NCI-H1048 (cell line): ENCODE measurements at regions not wholly inside any gene's neighbourhood (a gene's known extent, or its start where the extent isn't known, plus 50 kb on each side); places are given as distances from the start of the nearest gene placed in this dataset.

Experiments
- DNase-seq: peaks from one replicate; lab custom pipeline; 2025; lab: John Stamatoyannopoulos, UW

DNA sequence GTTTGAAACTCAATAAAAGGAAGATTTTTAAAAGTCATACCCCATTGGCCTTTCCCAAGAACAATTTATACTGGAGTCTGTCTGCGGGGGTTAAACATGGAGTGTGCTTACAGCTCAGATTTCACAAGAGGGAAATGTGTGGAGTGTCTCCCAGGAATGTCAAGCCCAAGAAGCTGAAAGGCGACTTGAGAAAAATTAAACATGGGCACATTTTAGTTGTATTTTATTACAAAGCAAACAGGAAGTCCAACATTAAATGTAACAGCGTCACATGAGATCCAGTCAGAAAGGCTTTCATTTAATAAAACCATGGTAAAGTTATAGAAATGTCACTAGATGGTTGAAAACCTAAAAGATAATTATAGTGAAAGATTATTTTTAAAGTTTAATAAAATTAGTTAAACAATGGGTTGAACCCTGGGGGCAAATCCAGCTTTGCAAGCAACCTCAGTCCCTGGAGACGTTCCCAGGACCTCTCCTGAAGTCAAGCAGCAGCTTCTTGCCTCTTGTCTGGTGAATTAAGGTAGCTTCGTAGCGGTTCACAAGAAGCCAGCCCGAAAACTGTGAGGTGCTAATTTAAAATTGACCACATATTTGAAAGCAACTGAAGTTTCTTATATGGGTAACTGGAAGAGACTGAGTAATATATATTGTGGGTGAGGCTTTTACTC is 168.4 kb upstream of the EDNRA start:
- no peak for DNase-seq

DNA sequence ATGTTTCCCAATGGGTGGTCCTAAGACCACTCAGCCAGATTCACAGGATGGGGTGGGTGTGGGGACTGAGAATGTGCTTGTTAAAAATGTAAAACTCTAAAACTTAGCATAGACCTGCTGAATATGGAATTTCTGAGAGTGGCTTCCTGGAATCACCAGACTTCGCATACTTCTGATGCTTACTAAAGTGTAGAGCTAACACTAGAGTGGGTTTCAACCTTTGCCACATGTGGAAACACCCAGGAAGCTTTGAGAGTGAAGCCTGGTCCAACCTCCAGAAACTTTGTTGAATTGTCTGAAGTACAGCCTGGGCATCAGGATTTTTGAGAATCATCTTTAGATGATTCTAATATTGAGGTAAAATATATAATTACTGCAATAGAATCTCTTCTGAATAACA is 167.8 kb upstream of the EDNRA start:
- DNase-seq, result no peak

DNA sequence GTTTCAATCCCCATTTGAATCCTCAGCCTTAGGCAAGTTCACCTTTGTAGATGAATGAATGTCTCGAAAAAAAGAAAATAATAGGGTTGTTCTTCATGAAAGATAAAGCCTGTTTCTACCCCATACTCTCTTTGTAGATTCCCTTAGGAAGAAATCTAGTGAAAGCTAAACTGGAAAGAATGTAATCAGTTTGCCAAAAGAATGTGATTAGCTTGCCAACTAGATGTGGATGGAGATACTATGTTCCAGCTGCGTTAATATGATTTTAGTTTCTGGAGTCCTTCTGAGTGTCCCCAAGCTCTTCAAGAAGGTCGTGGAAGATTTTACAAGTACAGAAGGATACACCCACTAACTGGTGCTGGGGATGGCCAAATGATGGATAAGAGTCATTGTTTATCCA is 162.3 kb upstream of the EDNRA start:
- DNase-seq, result no peak

- no peak for DNase-seq
These were observed 155.3 kb upstream of the EDNRA start for GRCh38 chr4:147325571-147325981.

DNA sequence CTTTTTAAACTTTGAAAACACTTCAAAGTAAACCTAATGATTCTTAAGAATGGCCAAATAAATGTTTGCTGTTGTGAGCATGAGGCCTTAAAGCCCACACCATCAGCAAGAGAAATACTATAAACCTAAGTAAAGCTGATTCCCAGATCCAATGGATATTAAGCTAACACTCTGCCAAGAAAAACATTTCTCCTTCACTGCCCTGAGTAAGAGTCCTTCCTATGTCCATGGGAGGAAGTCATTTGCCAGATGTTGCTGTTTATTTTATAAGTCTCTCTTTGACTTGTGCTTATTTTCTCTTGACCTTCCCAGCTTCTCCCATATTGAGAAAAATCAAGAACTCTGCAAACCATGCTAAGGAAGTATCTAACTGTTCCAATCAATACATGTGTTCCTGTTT is 154.3 kb upstream of the EDNRA start:
- no peak for DNase-seq

DNA sequence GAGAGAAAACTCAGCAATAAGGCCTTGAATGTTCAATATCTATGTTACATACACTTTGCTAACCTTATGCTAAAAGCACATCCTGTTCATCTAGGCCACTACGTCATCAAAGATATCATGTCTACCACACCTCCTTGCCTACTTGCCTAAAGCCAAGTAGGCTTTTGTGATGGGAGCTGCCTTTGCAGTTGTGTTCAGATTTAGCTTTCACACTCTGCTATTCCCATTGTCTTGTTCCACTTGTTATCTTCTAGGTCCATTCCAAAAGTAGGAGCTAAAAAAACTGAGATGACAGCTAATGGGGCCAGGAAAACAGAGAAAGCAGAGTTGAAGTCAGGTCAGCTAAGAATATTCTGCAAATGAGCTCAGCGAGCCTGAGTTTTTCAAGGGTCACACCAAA is 153.6 kb upstream of the EDNRA start:
- no peak for DNase-seq

GRCh38 chr4:147328189-147328588 is 152.7 kb upstream of the EDNRA start:
- no peak for DNase-seq

GRCh38 chr4:147328756-147329446 is 152.0 kb upstream of the EDNRA start:
- no peak for DNase-seq

GRCh38 chr4:147332091-147332490 is 148.8 kb upstream of the EDNRA start:
- no peak for DNase-seq

DNA sequence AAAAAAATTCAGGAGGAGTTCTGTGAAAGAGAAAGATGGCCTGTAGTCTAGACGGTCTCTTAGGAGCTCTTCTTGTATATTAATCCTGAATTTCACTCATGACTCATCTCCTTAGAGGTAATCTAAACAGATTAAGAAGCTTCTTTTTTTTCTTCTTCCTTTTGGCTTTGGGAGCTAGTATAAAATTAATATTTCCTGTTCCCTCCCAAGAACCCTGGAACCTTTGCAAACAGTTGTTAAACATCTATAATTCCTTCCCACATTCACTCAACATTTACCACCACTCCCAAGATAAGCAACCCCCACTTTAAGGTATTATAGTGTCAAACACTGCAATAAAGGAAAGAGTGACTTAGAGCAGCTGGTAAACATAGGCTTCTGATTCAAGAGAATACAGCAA is 146.4 kb upstream of the EDNRA start:
- DNase-seq, result no peak

GRCh38 chr4:147335183-147335582 is 145.7 kb upstream of the EDNRA start:
- DNase-seq, result no peak

- DNase-seq, result no peak
These were observed 144.6 kb upstream of the EDNRA start for GRCh38 chr4:147336252-147336651.

DNA sequence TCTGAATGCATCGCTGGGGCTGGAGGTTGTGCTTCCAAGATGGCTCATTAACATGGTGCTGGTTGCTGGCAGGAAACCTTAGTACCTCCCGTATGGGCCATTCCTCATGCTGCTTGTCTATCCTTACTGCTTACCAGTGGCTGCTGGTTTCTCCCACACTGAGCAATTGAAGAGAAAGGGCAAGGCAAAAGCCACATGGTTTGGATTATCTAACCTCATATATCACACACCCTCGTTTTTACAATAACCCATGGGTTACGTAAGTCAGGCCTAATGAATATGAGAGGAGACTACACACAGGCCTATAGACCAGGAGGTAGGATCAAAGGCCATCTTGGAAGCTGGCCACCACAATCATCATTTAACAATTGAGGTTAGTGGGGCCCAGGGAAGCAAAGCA is 141.8 kb upstream of the EDNRA start:
- no peak for DNase-seq

DNA sequence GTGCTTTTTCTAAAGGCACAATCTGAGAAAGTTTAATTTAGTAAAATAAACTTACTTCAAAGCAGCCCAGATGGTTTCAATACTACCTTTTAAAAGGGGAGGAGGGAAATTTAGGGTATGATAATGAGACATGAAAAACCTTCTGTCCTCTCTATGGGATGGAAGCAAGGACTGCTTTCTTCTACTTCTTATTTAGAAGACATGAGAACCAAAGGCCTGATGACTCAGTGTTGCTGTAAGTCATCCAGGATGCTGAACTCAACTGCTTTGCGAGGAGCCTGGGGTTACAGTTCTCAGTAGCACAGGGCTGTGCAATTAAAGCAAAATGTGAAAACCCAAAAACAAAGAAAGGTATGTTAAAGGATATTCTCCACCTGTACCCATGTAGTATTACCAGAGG is 140.8 kb upstream of the EDNRA start:
- DNase-seq, result no peak

GRCh38 chr4:147340591-147341120 is 140.2 kb upstream of the EDNRA start:
- DNase-seq, result no peak

GRCh38 chr4:147343692-147344091 is 137.2 kb upstream of the EDNRA start:
- no peak for DNase-seq

- no peak for DNase-seq
These were observed 135.2 kb upstream of the EDNRA start for GRCh38 chr4:147345662-147346061.

- no peak for DNase-seq
These were observed 133.7 kb upstream of the EDNRA start for GRCh38 chr4:147347217-147347616.

- DNase-seq, result no peak
These were observed 131.7 kb upstream of the EDNRA start for GRCh38 chr4:147349193-147349592.

DNA sequence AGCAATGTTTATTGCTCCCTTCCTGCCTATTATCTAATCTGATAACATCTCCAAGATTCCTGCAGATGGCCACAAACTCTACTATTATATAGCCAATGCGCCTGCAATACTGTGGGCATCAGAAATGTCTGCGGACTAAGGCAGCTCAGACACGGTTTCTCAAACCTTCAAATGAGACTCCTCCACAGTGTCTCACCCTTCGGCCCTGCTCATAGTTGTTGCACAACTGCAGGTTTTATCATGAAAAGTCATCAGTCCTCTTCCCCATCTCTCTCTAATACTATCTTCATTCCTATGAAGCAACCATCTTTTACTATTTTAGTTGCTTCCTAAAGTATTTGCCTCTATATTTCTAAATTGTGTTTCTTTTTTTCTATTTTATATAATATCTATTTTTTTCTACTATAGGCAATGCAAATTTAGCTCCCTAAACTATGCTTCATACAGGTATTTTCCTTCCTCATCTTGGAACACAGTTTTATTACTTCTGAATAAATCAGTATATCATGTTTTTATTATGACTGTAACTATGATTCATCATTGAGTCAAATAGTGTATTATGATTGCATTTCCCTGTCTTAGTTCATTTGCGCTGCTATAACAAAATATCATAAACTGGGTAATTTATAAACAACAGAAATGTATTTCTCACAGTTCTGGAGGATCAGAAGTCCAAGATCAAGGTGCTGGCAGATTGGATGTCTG is 129.7 kb upstream of the EDNRA start:
- DNase-seq, result no peak

DNA sequence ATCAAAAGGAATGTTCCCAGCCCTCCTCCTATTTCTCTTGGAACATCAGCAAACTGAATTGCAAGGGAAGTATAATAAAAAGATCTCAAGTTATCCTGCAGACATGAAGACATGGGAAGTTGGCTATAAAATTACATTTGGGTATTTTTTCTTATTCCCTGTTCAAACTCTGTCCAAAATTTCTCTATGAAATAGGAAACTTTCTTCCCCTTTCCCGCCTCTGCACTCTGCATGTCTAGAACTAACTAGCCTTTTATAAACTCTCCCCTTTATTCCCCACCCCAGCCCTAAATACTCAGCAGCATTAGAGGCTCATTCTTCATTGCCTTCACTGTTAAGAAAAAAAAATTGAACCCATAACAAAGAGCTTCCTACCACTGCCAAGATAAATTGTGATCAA is 126.7 kb upstream of the EDNRA start:
- no peak for DNase-seq

DNA sequence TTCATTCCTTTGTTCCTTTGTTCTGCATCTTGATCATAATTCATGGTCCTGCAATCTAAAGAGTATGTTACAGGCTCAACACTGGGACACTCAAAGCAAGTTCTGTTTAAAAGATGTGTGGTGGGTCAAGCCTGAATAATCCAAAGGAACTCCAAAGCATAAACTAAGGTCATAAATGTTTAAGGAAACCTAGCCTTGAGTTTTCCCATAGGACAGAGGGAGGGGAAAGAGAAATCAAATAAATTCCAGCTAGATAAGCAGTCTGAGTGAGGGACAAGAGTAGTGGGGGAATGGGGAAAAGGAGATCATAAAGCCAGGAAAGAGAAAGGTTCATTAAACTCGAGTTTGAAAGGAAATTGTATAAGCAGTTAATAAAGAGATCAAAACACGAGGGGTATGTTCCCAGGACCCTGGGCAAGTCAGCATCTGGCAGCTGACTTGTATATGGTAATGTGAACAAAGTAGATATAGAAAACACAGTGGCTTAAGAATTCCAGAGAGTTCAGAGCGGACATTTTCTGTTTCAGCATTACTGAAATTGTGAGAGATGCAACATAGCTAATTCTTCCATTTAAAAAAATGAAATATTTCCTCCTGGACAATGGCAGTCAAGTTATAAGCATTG is 125.8 kb upstream of the EDNRA start:
- DNase-seq, result no peak

GRCh38 chr4:147355847-147356246 is 125.0 kb upstream of the EDNRA start:
- no peak for DNase-seq
